H9 (cell line): ENCODE measurements at regions not wholly inside any gene's neighbourhood (a gene's known extent, or its start where the extent isn't known, plus 50 kb on each side); places are given as distances from the start of the nearest gene placed in this dataset.

Experiments used
- DNase-seq: peaks from one replicate; pipeline ENCODE4 v3.0.0-alpha.2; 2017
- H2AFZ ChIP-seq: one replicate; pipeline ENCODE4 v1.6.1; 2013; ENCODE audit warnings: mild to moderate bottlenecking, low read length, control low read depth, moderate library complexity
- H2AK5ac ChIP-seq: 2 replicates; pipeline ENCODE4 v1.6.1; 2013; ENCODE audit warnings: low read length, control low read depth, mixed read lengths; ENCODE audit not compliant: insufficient read length
- H2BK120ac ChIP-seq: one replicate; pipeline ENCODE4 v1.6.1; 2013; ENCODE audit warnings: low read depth, mild to moderate bottlenecking, low read length, control low read depth, inconsistent platforms; ENCODE audit not compliant: poor library complexity, severe bottlenecking
- H2BK12ac ChIP-seq: 2 replicates; pipeline ENCODE4 v1.6.1; 2013; ENCODE audit warnings: low read length, control low read depth, mixed read lengths, low read depth; ENCODE audit not compliant: insufficient read length
- H2BK15ac ChIP-seq: 2 replicates; pipeline ENCODE4 v1.6.1; 2013; ENCODE audit warnings: low read depth, low read length, control low read depth
- H2BK20ac ChIP-seq: one replicate; pipeline ENCODE4 v1.6.1; 2013; ENCODE audit warnings: low read depth, mild to moderate bottlenecking, low read length, control low read depth, inconsistent platforms; ENCODE audit not compliant: poor library complexity, severe bottlenecking
- H2BK5ac ChIP-seq: 2 replicates; pipeline ENCODE4 v1.6.1; 2013; ENCODE audit warnings: low read length, control low read depth, mixed read lengths; ENCODE audit not compliant: insufficient read length
- H3K14ac ChIP-seq: 2 replicates; pipeline ENCODE4 v1.6.1; 2013; ENCODE audit warnings: low read length, control low read depth; ENCODE audit not compliant: insufficient read depth
- H3K18ac ChIP-seq: 2 replicates; pipeline ENCODE4 v1.6.1; 2013; ENCODE audit warnings: low read depth, mild to moderate bottlenecking, mixed read lengths, low read length, control low read depth; ENCODE audit not compliant: insufficient read length
- H3K23ac ChIP-seq: 2 replicates; pipeline ENCODE4 v1.6.1; 2013; ENCODE audit warnings: low read length, control low read depth, mixed read lengths, low read depth; ENCODE audit not compliant: insufficient read length
- H3K23me2 ChIP-seq: 2 replicates; pipeline ENCODE4 v1.6.1; 2013; ENCODE audit warnings: low read depth, mild to moderate bottlenecking, mixed read lengths, low read length, control low read depth; ENCODE audit not compliant: insufficient read length, poor library complexity, severe bottlenecking
- H3K27ac ChIP-seq: 2 replicates; pipeline ENCODE4 v1.5.1; 2013; ENCODE audit warnings: low read length, control low read depth, mixed read lengths, low read depth; ENCODE audit not compliant: insufficient read length
- H3K27me3 ChIP-seq: 2 replicates; pipeline ENCODE4 v1.6.1; 2013; ENCODE audit warnings: low read length, control low read depth, inconsistent platforms; ENCODE audit not compliant: insufficient read depth
- H3K4ac ChIP-seq: 2 replicates; pipeline ENCODE4 v1.6.1; 2013; ENCODE audit warnings: low read depth, mild to moderate bottlenecking, control low read depth, inconsistent platforms, low read length, moderate library complexity
- H3K4me1 ChIP-seq: 2 replicates; pipeline ENCODE4 v1.6.1; 2013; ENCODE audit warnings: low read length, control low read depth, inconsistent platforms; ENCODE audit not compliant: insufficient read depth
- H3K4me2 ChIP-seq: 2 replicates; pipeline ENCODE4 v1.6.1; 2013; ENCODE audit warnings: low read length, control low read depth, mixed read lengths; ENCODE audit not compliant: insufficient read length, insufficient read depth
- H3K56ac ChIP-seq: 2 replicates; pipeline ENCODE4 v1.6.1; 2013; ENCODE audit warnings: low read depth, mild to moderate bottlenecking, mixed read lengths, low read length, control low read depth; ENCODE audit not compliant: insufficient read length
- H3K79me1 ChIP-seq: 2 replicates; pipeline ENCODE4 v1.6.1; 2013; ENCODE audit warnings: low read depth, mild to moderate bottlenecking, moderate library complexity, low read length, control low read depth, inconsistent platforms; ENCODE audit not compliant: insufficient read depth, poor library complexity, severe bottlenecking
- H3K79me2 ChIP-seq: 2 replicates; pipeline ENCODE4 v1.6.1; 2013; ENCODE audit warnings: low read length, control low read depth, inconsistent platforms; ENCODE audit not compliant: insufficient read depth
- H3K9ac ChIP-seq: 2 replicates; pipeline ENCODE4 v1.6.1; 2013; ENCODE audit warnings: low read length, control low read depth, mixed read lengths; ENCODE audit not compliant: insufficient read length; ENCODE audit errors: extremely low read depth
- H3K9me3 ChIP-seq: one replicate; pipeline ENCODE4 v1.6.1; 2013; ENCODE audit warnings: low read depth, low read length, inconsistent platforms; ENCODE audit not compliant: control insufficient read depth
- H3T11ph ChIP-seq: one replicate; pipeline ENCODE4 v1.6.1; 2013; ENCODE audit warnings: mild to moderate bottlenecking, low read length, control low read depth, inconsistent platforms
- H4K20me1 ChIP-seq: one replicate; pipeline ENCODE4 v1.6.1; 2013; ENCODE audit not compliant: control insufficient read depth, insufficient read length, insufficient read depth
- H4K5ac ChIP-seq: 2 replicates; pipeline ENCODE4 v1.6.1; 2013; ENCODE audit warnings: low read depth, mild to moderate bottlenecking, mixed read lengths, low read length, control low read depth; ENCODE audit not compliant: insufficient read length
- H4K8ac ChIP-seq: replicated peaks from 2 replicates; pipeline ENCODE4 v1.6.1; 2013; ENCODE audit warnings: low read length, control low read depth, mixed read lengths, low read depth; ENCODE audit not compliant: insufficient read length
- H4K91ac ChIP-seq: 2 replicates; pipeline ENCODE4 v1.6.1; 2013; ENCODE audit warnings: low read depth, mild to moderate bottlenecking, moderate library complexity, mixed read lengths, low read length, control low read depth; ENCODE audit not compliant: insufficient read length
- H3K27ac Mint-ChIP-seq, 3 experiments: 2 replicates in 2 of 3; 3 replicates in 1 of 3; pipeline ENCODE4 v1.8.0; 2020 to 2021; ENCODE audit warnings: mixed read lengths in 3 of 3, mild to moderate bottlenecking in 1 of 3, moderate library complexity in 1 of 3
- H3K27me3 Mint-ChIP-seq: 2 replicates; pipeline ENCODE4 v1.8.0; 2021; ENCODE audit warnings: low read depth, mild to moderate bottlenecking, moderate library complexity, mixed read lengths
- H3K36me3 Mint-ChIP-seq, 3 experiments: 2 replicates in 2 of 3; 3 replicates in 1 of 3; pipeline ENCODE4 v1.8.0; 2020 to 2021; ENCODE audit warnings: low read depth in 3 of 3, mixed read lengths in 3 of 3; ENCODE audit not compliant: insufficient read depth in 1 of 3
- H3K4me1 Mint-ChIP-seq, 2 experiments: 2 replicates each; pipeline ENCODE4 v1.8.0; 2020; ENCODE audit warnings: mixed read lengths in 2 of 2
- H3K4me3 Mint-ChIP-seq, 2 experiments: 2 replicates in 1 of 2; 3 replicates in 1 of 2; pipeline ENCODE4 v1.8.0; 2020 to 2021; ENCODE audit warnings: mild to moderate bottlenecking in 2 of 2, mixed read lengths in 2 of 2, moderate library complexity in 1 of 2
- H3K9me3 Mint-ChIP-seq, 2 experiments: 2 replicates in 1 of 2; 3 replicates in 1 of 2; pipeline ENCODE4 v1.8.0; 2020; ENCODE audit warnings: mild to moderate bottlenecking in 2 of 2, mixed read lengths in 2 of 2, moderate library complexity in 1 of 2
- CTCF ChIP-seq: fragments of 200-600 bp; sonication (generic); conservative IDR thresholded peaks from 3 replicates; pipeline ENCODE4 v1.8.0; 2021; ENCODE audit warnings: antibody characterized with exemption, mild to moderate bottlenecking
- WGBS: extraction: QIAGEN DNeasy Blood & Tissue Kit; methylation state at CpG from one replicate; pipeline ENCODE4 v1.1.7; 2013; ENCODE audit warnings: missing lambda C conversion rate, low lambda C conversion rate, mixed read lengths; ENCODE audit not compliant: insufficient read length; ENCODE audit errors: extremely low coverage; 5-methylcytosine and 5-hydroxymethylcytosine counted together

- H2BK20ac ChIP-seq: no peak overlapping the region
- DNase-seq: no peak
- H3T11ph ChIP-seq: no peak overlapping the region
- no peak for TF ChIP-seq CTCF
- H3K23ac ChIP-seq: no peak overlapping the region
- H2AK5ac ChIP-seq: no peak overlapping the region
- Mint-ChIP-seq H3K9me3 (peaks cover 14 to 16% of the 10 kb centered on the region in 2 experiments; a peak in 4 of 5 replicates), H3K36me3 (peaks cover 0 to 11% (median 6%) of the 10 kb centered on the region in 3 experiments; a peak in 5 of 7 replicates), H3K27ac (no peak overlapping the region), H3K4me3 (no peak overlapping the region), H3K27me3 (no peaks in the 10 kb centered on the region), H3K4me1 (peaks cover 6 to 7% of the 10 kb centered on the region in 2 experiments; a peak in 3 of 4 replicates)
- no peak overlapping the region for H2BK12ac ChIP-seq
- H4K91ac ChIP-seq: no peak overlapping the region
- no peak overlapping the region for H2BK120ac ChIP-seq
- no peak overlapping the region for H3K18ac ChIP-seq
- H3K4me1 ChIP-seq: no peaks in the 10 kb centered on the region; the same call in 1 of the 2 replicates
- H3K79me1 ChIP-seq: no peaks in the 10 kb centered on the region
- no peaks in the 10 kb centered on the region for H3K27me3 ChIP-seq
- H3K27ac ChIP-seq: no peak overlapping the region
- no peak overlapping the region for H2BK15ac ChIP-seq
- no peak overlapping the region for H4K8ac ChIP-seq
- H2AFZ ChIP-seq: no peak overlapping the region
- H3K4me2 ChIP-seq: no peak overlapping the region
- peaks cover 6% of the 10 kb centered on the region for H3K9me3 ChIP-seq
- no peaks in the 10 kb centered on the region for H3K23me2 ChIP-seq
- no peaks in the 10 kb centered on the region for H3K79me2 ChIP-seq
- no peak overlapping the region for H3K9ac ChIP-seq
- no peaks in the 10 kb centered on the region for H4K20me1 ChIP-seq
- no peak overlapping the region for H4K5ac ChIP-seq
- no peak overlapping the region for H3K56ac ChIP-seq
- no peak overlapping the region for H3K4ac ChIP-seq
- WGBS: no CpG with 5 or more reads among the region's 1 CpG
- no peak overlapping the region for H3K14ac ChIP-seq
- no peak overlapping the region for H2BK5ac ChIP-seq
These were observed 64.9 kb upstream of the SYT1 start for GRCh38 chr12:78799649-78800048.
